ENCODE measurements at regions not wholly inside any gene's neighbourhood (a gene's known extent, or its start where the extent isn't known, plus 50 kb on each side); places are given as distances from the start of the nearest gene placed in this dataset.

DNA sequence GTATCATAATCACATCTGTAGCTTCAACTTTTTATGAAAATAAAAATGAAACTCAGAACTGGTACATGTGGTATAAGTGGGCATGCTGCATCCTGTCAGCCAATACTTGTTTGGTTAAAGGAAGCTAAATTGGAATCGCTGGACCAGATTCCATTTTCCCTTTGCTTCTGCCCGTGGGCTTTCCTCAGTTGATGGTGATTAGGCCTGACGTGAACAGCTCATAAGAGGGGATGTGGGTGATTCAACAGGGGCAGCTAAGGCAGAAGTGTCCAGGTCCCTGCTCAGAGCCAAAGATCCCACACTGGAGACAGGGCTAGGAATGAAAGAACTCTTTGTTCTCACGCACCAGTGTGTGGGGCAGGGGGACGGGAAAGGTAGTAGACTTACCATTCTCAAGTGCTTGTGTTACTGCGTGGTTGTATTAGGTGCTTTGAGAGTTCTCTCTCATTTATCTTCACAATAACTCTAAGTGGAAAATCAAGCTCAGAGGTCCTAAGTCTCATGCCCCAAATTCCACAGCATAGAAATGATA is 63.2 kb upstream of the GUCY1A1 start:
- Histone ChIP-seq H3K4me1 (ENCODE audit: control insufficient read depth in 2 of 3, insufficient read depth in 2 of 3, low read depth in 1 of 3, low read length in 3 of 3) (no peaks in the 10 kb centered on the region), H3K27me3 (ENCODE audit: control insufficient read depth, insufficient read depth, low read length) (no peaks in the 10 kb centered on the region), H3K9ac (ENCODE audit: low read length in 3 of 3) (no peak overlapping the region), H3K36me3 (ENCODE audit: control insufficient read depth in 2 of 3, insufficient read depth in 3 of 3, low read length in 3 of 3) (no peaks in the 10 kb centered on the region), H3K9me3 (ENCODE audit: control insufficient read depth in 2 of 3, insufficient read depth in 1 of 3, low read length in 3 of 3) (no peaks in the 10 kb centered on the region), H3K27ac (ENCODE audit: low read depth in 2 of 2, low read length in 2 of 2) (no peak overlapping the region), H3K4me3 (ENCODE audit: low read length in 3 of 3) (no peak overlapping the region)
- TF ChIP-seq CTCF (IDR thresholded peaks at IDR 0.05; ENCODE audit: borderline replicate concordance, extremely low read depth, insufficient read depth) = no peak
- FAIRE-seq (no peak), DNase-seq (no peak)
- intact Hi-C loops (cut with DNase I) = no loop called here

DNA sequence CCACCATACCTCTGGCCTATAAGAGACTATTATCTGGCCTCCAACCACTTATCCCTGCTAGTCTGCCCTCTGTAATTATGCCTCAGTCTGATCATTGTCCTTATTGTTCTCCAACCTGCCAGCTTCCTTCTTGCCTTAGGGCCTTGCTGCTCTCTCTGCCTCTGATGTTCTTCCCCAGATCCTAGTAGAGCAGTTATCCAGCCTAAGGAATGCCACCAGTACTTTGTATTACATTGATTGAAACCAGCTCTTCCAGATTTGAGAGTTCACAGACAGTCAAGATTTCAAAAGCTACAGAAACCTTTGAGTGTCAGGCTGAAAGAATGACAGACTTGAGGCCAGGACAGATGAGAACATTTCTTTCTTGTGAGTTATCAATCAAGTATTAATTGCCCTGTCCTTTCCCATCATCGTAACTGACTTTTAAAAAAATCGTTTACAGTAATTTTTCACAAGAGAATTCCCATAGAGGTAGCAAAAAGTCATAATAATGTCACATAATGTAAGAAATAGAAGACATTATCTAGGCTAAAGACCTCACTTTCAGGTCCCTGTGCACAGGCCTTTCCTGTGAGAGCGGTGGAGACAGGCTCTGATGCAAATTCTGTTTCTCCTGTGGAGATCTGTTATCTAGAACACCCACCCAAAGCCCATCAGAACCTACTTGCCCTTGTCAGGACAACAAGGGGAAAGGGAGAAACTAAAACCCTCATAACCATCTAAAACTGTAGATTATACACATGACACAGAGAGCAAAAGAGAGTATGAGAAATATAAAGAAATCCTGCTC is 64.1 kb upstream of the GUCY1A1 start:
- Histone ChIP-seq H3K9ac (ENCODE audit: low read length in 3 of 3) (no peak overlapping the region), H3K4me1 (ENCODE audit: control insufficient read depth in 2 of 3, insufficient read depth in 2 of 3, low read depth in 1 of 3, low read length in 3 of 3) (no peaks in the 10 kb centered on the region), H3K27me3 (ENCODE audit: control insufficient read depth, insufficient read depth, low read length) (no peaks in the 10 kb centered on the region), H3K4me3 (ENCODE audit: low read length in 3 of 3) (no peak overlapping the region), H3K27ac (ENCODE audit: low read depth in 2 of 2, low read length in 2 of 2) (no peak overlapping the region), H3K36me3 (ENCODE audit: control insufficient read depth in 2 of 3, insufficient read depth in 3 of 3, low read length in 3 of 3) (no peaks in the 10 kb centered on the region), H3K9me3 (ENCODE audit: control insufficient read depth in 2 of 3, insufficient read depth in 1 of 3, low read length in 3 of 3) (no peaks in the 10 kb centered on the region)
- FAIRE-seq = no peak
- DNase-seq = no peak
- TF ChIP-seq CTCF (IDR thresholded peaks at IDR 0.05; ENCODE audit: borderline replicate concordance, extremely low read depth, insufficient read depth) = no peak
- intact Hi-C loops (cut with DNase I) = no loop called here

DNA sequence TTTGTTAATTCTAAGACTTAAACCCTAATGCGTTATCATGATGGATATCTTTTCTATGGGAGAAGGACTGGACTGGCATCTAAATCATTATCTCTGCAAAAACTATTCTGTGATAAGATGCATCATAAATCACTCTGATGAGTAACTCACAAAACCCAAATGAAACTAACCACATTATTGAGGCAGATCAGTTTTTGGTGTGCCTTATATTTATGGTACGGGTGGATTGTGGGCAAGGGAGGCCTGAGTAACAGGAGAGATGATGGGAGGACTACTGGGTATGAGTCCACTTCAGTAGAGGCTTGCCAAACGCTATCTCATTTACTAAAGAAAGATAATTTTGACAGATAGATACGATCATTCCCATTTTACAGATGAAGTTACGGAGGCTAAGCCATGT is 66.4 kb upstream of the GUCY1A1 start:
- Histone ChIP-seq H3K9me3 (ENCODE audit: control insufficient read depth in 2 of 3, insufficient read depth in 1 of 3, low read length in 3 of 3) (no peaks in the 10 kb centered on the region), H3K9ac (ENCODE audit: low read length in 3 of 3) (no peak overlapping the region)

More for the DNA sequence above, 66.4 kb upstream of the GUCY1A1 start:
- Histone ChIP-seq H3K4me1 (ENCODE audit: control insufficient read depth in 2 of 3, insufficient read depth in 2 of 3, low read depth in 1 of 3, low read length in 3 of 3) (no peaks in the 10 kb centered on the region), H3K4me3 (ENCODE audit: low read length in 3 of 3) (no peak overlapping the region), H3K27me3 (ENCODE audit: control insufficient read depth, insufficient read depth, low read length) (no peaks in the 10 kb centered on the region), H3K36me3 (ENCODE audit: control insufficient read depth in 2 of 3, insufficient read depth in 3 of 3, low read length in 3 of 3) (no peaks in the 10 kb centered on the region), H3K27ac (ENCODE audit: low read depth in 2 of 2, low read length in 2 of 2) (no peak overlapping the region)
- FAIRE-seq (no peak), DNase-seq (no peak)
- no peak for TF ChIP-seq CTCF (IDR thresholded peaks at IDR 0.05; ENCODE audit: borderline replicate concordance, extremely low read depth, insufficient read depth)
- intact Hi-C loops (cut with DNase I) = no loop called here
